ENCODE measurements at regions not wholly inside any gene's neighbourhood (a gene's known extent, or its start where the extent isn't known, plus 50 kb on each side); places are given as distances from the start of the nearest gene placed in this dataset.
"Not testable (repeated sequence)": the region's sequence is repeated elsewhere in the genome, so short reads cannot be mapped to it uniquely, and the experiment has no call there.

- POLR2A ChIA-PET, ATAC-seq, H3K4me3 Mint-ChIP-seq, DNase-seq, H3K27me3 Mint-ChIP-seq, H3K36me3 Mint-ChIP-seq, H3K4me1 Mint-ChIP-seq: not testable (repeated sequence)
- Mint-ChIP-seq H3K27ac (peak overlapping the region in 1 of 10 donors; percentile 57), H3K9me3 (peaks cover 0 to 13% (median 0%) of the 10 kb centered on the region in 9 donors)
These were observed 59.2 kb downstream of the CXorf49B start for GRCh38 chrX:71822314-71822713.

- no peaks in the 10 kb centered on the region for H3K27me3 Mint-ChIP-seq
- no peak overlapping the region for H3K4me3 Mint-ChIP-seq
- DNase-seq (no peak), ATAC-seq (no peak)
- H3K36me3 Mint-ChIP-seq, result no peaks in the 10 kb centered on the region
- H3K4me1 Mint-ChIP-seq, result no peaks in the 10 kb centered on the region
- POLR2A ChIA-PET, result no interaction called here
- H3K9me3 Mint-ChIP-seq, result peaks cover 0 to 10% (median 0%) of the 10 kb centered on the region in 9 donors
- H3K27ac Mint-ChIP-seq, result peak overlapping the region in 1 of 10 donors; percentile 22
These were observed 60.4 kb downstream of the CXorf49B start for GRCh38 chrX:71823391-71824057.

GRCh38 chrX:71828086-71828485, 64.9 kb downstream of the CXorf49B start:
- Mint-ChIP-seq H3K4me3 (no peak overlapping the region), H3K36me3 (peaks cover 0 to 19% (median 2%) of the 10 kb centered on the region in 3 donors), H3K27me3 (peaks cover 0 to 1% (median 0%) of the 10 kb centered on the region in 5 donors), H3K9me3 (peaks cover 3 to 24% (median 14%) of the 10 kb centered on the region in 9 donors), H3K4me1 (no peaks in the 10 kb centered on the region), H3K27ac (no peak overlapping the region)
- POLR2A ChIA-PET, result no interaction called here
- DNase-seq (no peak), ATAC-seq (no peak)

GRCh38 chrX:71838092-71838491, 72.6 kb upstream of the NHSL2 start:
- peak overlapping the region in 1 of 10 donors; percentile 5 for H3K27ac Mint-ChIP-seq
- ATAC-seq, DNase-seq, H3K36me3 Mint-ChIP-seq, H3K4me1 Mint-ChIP-seq, H3K4me3 Mint-ChIP-seq, POLR2A ChIA-PET, H3K27me3 Mint-ChIP-seq: not testable (repeated sequence)
- H3K9me3 Mint-ChIP-seq, result peaks cover 0 to 20% (median 3%) of the 10 kb centered on the region in 9 donors

GRCh38 chrX:71846429-71846828, 64.2 kb upstream of the NHSL2 start:
- no peak for DNase-seq
- Mint-ChIP-seq H3K27me3 (peaks cover 0 to 7% (median 3%) of the 10 kb centered on the region in 5 donors), H3K27ac (no peak overlapping the region), H3K4me1 (no peaks in the 10 kb centered on the region), H3K36me3 (peaks cover 0 to 9% (median 2%) of the 10 kb centered on the region in 3 donors), H3K4me3 (no peak overlapping the region), H3K9me3 (peaks cover 0 to 9% (median 0%) of the 10 kb centered on the region in 9 donors)
- POLR2A ChIA-PET, result no interaction called here
- ATAC-seq, result no peak

- Mint-ChIP-seq H3K9me3 (peaks cover 0 to 2% (median 0%) of the 10 kb centered on the region in 9 donors), H3K4me1 (no peaks in the 10 kb centered on the region), H3K36me3 (no peaks in the 10 kb centered on the region), H3K27me3 (peaks cover 0 to 6% (median 2%) of the 10 kb centered on the region in 5 donors), H3K27ac (no peak overlapping the region), H3K4me3 (no peak overlapping the region)
- DNase-seq (no peak), ATAC-seq (no peak)
- POLR2A ChIA-PET, result no interaction called here
These were observed 58.5 kb upstream of the NHSL2 start for GRCh38 chrX:71852182-71852581.

- POLR2A ChIA-PET, result interaction anchor here (1.3 kb wide), 1 partner anchor 190 kb away, joined by 3 read pairs; no protein-coding TSS in a partner anchor
- Mint-ChIP-seq H3K36me3 (no peaks in the 10 kb centered on the region), H3K9me3 (no peaks in the 10 kb centered on the region), H3K27ac (no peak overlapping the region), H3K27me3 (peaks cover 0 to 4% (median 0%) of the 10 kb centered on the region in 5 donors), H3K4me3 (no peak overlapping the region), H3K4me1 (peaks cover 0 to 4% (median 3%) of the 10 kb centered on the region in 4 donors)
- ATAC-seq (no peak), DNase-seq (peak in 7 of 10 donors; percentile 16 to 53 (median 31))
These were observed 51.0 kb upstream of the NHSL2 start for GRCh38 chrX:71859637-71860036.

Measured in naive thymus-derived CD8-positive, alpha-beta T cell (primary cell).